ENCODE measurements at regions not wholly inside any gene's neighbourhood (a gene's known extent, or its start where the extent isn't known, plus 50 kb on each side); places are given as distances from the start of the nearest gene placed in this dataset.

DNA sequence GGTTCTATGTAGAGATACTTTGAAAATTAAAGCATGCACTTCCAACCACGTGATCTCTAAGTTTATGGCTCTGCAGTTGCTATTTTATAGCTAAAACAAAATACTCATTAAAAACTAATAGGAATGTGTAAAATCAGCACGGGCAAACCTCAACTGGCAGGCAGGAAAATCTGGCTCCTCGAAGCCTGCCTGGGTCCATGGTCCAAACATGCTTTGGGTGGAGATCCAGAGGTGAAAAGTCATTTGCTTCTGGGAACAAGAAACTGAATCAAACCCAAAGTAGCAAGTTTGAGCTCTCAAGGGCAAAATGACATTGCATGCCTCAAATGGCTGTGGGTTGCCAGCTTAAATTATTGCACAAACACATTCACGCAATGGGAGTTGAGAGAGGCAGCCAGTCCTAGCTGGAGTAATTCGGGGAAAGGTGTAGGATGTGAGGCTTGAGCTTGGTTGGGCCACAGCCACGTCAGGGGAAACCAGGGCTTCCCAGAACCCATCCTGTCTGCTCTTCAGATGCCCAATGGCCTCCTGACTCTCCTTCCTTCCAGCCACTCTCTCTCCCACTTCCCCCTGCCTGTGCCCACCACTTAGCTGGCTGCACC is 75.2 kb upstream of the LCLAT1 start:
- DNase-seq: no peak

DNA sequence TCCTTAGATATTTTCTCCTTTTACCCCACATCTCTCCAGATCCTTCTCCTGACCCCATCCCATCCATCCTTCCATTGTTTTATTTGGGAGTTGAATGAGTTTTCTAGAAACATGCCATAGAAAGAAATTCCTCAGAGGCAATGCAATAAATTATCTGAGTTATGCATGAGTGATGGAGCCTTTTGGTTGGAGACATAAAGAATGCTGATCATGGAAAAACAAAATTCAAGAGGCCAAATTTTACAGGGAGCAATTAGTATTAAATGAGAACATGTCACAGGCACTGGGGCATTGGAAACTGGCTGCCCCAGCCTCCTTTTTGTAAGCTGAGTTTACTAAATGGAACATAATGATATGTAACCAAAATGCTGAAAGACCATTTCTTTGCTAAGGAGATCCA is 74.2 kb upstream of the LCLAT1 start:
- DNase-seq: no peak

DNA sequence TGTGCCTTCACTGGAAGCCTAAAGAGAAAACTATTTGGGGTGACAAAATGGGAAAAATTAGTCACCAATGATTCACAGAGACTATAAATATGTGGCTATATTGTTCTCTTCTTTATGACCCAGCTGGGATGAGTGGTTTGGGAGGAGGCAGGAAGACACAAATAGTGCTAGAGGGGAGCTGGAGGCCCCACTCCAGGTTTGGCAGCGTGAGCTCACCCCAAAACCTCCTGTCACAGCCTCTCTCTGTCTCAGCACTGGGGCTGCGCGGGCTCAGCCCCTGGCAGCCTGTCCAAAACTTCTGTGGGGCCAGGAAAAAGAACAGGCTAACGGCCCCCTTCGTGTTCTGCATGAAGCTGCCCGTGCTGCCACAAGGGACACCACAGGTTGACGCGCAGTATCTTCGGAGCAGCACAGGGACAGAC is 73.2 kb upstream of the LCLAT1 start:
- no peak for DNase-seq

DNA sequence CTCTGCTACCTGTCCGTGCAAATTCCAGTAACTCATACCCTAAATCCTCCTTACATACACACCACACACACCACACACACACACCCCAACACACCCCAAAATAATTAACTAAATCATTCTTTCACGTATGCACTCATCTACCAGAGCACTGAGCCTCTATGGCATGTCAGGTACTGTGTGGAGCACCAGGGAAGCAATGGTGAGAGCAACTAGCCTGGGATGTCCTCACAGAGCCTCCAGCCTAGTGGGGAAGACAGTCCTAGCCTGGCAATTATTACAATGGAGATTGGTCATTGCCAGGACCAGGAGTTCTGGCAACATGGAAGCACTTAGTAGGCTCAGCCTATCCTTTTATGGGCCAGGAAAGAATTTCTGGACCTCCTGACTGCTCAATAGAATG is 72.7 kb upstream of the LCLAT1 start:
- DNase-seq: no peak

DNA sequence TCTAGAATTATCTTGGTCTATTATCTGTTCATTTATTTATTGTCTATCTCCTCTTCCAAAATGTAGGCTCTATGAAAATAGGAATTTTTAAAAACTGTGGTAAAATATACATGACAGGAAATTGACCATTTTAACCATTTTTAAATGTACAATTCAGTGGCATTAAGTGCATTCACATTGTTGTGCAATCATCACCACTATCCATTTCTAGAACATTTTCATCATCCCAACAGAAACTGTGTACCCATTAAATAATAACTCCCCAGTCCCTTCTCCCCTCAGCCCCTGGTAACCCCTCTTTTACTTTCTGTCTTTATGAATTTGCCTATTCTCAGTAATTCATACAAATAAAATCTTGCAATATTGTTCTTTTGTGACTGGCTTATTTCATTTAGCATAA is 71.1 kb upstream of the LCLAT1 start:
- DNase-seq: no peak

DNA sequence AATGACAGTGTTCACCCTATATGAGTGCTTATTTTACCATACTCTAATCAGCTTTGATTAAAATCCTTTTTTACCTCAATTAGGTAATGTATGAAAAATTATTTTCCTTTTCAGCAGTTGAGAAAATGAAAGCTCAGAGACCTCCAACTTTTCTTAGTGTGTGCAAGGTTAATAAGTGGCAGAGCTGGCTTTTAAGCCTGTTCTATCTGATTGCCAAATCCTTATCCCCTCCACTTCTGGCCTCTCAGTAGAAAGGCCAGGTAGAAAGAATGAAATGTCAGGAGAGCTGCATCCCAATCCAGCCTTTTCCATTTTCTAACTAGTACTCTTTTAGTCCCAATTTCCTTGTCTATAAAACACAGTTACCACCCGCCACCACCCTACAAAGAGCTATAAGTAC is 67.6 kb upstream of the LCLAT1 start:
- no peak for DNase-seq

DNA sequence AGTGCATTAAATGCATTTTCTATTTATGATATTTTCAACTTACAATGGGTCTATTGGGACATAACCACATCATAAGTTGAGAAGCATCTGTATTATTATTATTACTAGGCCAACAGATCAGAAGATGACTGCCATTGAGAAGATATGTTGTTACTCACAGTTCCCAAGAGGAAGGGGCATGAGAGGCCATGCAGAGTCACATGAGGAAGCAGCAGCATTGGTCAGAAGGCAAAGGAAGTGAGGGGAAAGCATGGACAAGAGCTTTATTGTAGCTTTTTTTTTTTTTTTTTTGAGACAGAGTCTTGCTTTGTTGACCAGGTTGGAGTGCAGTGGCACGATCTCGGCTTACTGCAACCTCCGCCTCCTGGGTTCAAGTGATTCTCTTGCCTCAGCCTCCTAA is 66.2 kb upstream of the LCLAT1 start:
- DNase-seq: no peak

DNA sequence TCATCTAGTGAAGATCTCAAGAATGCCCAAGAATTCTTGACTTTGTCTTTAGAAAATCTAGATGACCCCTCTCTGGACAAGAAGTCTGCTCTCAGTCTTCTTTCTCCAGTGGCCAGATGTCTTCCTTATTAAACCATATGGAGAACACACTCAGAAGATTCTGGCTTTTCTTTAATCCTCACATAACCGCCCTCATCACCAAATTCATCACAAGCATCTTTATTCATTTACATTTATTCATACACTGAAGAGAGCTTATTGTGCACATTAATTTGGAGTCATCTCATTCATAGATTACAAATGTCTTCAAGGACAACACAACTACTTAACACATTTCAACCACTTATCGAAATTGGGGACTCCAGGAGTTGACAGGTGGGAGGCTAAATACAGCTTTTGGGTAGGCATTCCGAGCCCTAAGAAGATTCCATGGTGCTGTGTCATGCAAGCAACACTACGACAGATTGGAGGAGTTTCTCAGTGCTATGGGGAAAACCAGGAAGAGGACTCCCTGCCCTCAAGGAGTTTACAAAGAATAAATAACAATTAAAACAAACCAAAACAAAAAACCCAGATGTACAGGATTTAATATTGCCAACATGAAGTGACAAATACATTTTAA is 64.8 kb upstream of the LCLAT1 start:
- DNase-seq: no peak

DNA sequence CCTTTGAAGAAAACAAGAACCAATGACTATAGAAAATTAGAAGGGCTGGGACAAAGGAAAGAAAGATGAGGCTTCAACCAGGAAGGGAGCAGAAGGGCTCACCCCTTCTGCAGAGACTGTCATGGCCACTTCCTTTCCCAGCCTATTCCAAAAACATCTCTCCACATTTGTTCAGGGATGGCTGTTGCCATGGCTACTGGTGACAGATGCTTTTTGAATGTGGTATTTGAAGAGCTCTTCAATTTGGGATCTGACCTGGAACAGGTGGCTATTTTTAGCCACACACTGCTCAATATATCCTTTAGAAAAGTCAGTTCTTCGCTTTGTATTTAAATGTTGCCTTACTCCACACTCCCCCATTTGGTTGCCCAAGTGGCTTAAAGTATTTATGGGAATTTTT is 64.1 kb upstream of the LCLAT1 start:
- peak; percentile 62 for DNase-seq

DNA sequence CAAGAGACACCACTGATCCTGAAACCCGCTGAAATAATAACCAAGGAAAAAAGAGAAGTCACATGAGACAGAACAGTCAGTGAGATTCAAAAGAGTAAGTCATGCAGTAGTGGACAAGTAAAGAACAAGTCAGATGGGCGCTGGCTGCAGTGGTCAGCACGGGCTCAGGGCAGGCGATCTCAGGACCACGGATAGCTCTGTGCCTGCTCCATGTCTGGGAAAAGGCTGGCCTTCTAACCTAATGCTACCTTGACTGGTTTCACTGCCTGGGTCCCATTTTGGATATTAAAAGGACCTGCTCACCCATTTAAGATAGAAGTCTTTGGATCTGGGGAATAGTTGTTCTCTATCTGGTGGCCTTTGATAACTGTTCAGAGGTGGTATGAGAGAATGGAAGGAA is 61.7 kb upstream of the LCLAT1 start:
- no peak for DNase-seq

DNA sequence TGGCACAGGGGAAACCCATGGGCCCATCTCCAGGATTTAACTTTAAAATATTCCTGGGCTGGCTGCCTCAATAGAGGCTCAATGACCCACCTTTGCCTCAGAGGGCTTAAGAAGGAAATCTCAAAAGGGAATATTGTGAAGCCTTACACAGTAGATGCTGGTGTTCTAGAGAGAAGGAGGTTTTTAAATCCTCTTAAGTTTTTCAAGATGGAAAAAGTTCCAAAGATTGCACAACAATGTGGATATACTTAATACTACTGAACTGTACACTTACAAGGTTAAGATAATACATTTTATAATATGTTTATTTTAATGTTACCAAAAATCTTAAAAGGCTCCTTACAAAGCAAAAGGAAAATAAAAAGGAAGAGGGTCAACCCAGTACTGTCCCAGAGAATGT is 54.9 kb upstream of the LCLAT1 start:
- no peak for DNase-seq

DNA sequence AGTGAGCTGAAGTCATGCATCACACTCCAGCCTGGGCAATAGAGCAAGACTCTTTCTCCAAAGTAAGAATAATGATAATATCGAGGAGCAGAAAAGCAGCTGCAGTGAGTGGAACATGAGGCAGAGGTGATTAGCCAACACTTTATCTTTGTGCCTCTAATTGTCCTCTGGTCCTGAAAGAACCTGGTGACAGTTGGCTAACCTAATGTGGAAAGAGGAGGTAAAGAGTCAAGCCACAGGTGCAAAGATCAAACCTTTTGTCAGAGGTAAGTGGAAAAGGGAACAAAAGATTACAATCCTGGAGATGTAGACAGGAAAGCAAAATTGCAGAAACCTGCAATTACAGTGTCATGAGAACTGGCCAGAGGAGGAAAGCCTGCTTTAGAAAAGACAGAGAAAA is 53.5 kb upstream of the LCLAT1 start:
- DNase-seq: no peak

DNA sequence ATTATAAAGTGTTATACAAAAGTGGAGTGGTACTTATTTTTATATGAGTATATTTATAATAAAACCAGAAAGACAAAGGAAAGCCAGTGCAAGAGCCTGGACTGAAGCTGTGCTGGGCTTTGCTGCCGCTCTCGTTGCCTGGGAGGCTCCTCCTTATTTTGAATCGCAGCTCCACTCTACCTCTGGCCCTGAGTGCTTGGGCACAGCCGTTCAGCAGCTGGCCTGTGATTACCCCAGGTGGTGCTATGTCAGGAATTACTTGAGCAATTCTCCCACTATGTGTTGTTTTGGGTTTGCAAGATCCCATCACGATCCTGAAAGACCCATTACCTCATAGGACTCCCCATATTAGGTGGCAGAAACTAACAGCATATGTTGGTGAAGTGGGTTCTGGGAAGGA is 53.0 kb upstream of the LCLAT1 start:
- no peak for DNase-seq

DNA sequence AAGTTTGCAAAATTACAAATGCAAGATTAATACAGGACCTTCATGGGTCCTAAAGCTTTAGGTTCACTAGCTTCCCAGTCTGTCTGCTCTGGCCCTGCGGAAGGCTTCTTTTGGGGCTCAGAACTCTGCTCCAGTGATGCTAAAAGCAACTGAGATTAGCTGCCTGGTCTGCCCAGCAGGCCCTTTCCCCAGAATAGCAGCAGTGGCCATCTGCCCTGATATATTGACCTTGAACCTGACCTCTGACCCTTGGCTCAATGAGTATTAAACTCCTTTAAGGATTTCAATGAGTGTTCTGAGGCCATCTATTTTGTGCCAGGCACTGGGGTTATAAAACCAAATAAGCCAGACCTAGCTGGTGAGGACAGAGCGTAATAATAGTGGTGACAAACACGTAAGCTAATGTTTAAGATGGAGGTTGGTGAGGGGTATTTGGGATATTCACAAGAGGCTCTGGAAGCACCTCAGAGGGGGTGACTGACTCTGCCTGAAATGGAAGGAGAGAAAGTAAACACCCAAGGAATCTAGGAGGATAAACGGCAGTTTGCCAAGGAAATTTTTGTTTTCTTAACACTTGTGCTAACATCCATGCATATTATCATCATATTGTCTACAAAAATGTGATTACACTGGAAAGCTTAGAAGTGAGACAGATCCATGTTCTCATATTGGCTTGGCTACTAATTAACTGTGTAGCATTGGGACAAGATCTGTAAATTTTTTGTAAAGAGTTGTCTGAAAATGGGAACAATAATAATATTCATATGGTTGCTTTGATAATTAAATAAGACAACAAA is 50.4 kb upstream of the LCLAT1 start:
- no peak for DNase-seq

All from DMS53 (cell line).